ENCODE measurements at regions not wholly inside any gene's neighbourhood (a gene's known extent, or its start where the extent isn't known, plus 50 kb on each side); places are given as distances from the start of the nearest gene placed in this dataset.

GRCh38 chr2:193845604-193846003 is 1650.9 kb upstream of the TMEFF2 start:
- ChIA-PET CTCF (ENCODE audit: low intra/inter-chr PET ratio, low total read pairs) (no interaction called here), POLR2A (no interaction called here)
- H3K4me2 ChIP-seq (ENCODE audit: low read depth, low read length): no peak overlapping the region
- H3K9me3 ChIP-seq (ENCODE audit: low read length): no peaks in the 10 kb centered on the region
- no peaks in the 10 kb centered on the region for H3K27me3 ChIP-seq (ENCODE audit: control insufficient read depth in 1 of 2, insufficient read depth in 2 of 2, low read length in 2 of 2)
- no peaks in the 10 kb centered on the region for H3K36me3 ChIP-seq (replicated peaks in 1 of 2; ENCODE audit: control insufficient read depth in 1 of 2, insufficient read depth in 2 of 2, low read length in 2 of 2)
- no peaks in the 10 kb centered on the region for H4K20me1 ChIP-seq (ENCODE audit: insufficient read depth, low read length)
- H3K27ac ChIP-seq (ENCODE audit: extremely low read length, insufficient read depth, low read length): no peak overlapping the region
- H3K79me2 ChIP-seq (ENCODE audit: insufficient read depth, low read length): no peaks in the 10 kb centered on the region
- ATAC-seq (no peak), DNase-seq (ENCODE audit: low spot score) (no peak), FAIRE-seq (no peak)
- H3K4me3 ChIP-seq (replicated peaks in 1 of 3; ENCODE audit: insufficient read depth in 1 of 3, low read depth in 2 of 3, low read length in 3 of 3): no peak overlapping the region
- no peak overlapping the region for H3K9ac ChIP-seq (ENCODE audit: insufficient read depth, low read depth, low read length)
- no TSS peak for BruUV-seq (replicated peaks)
- intact Hi-C loops (cut with micrococcal nuclease; ENCODE audit: unreplicated experiment) (no loop called here), in situ Hi-C loops (cut with HindIII; ENCODE audit: extremely low pct_ligation_motif_present, low pct_unique_long_range_greater_than_20kb) (no loop called here)
- 0% methylated on average over 1 of the region's 1 CpG for WGBS (ENCODE audit: low lambda C conversion rate)
- no peaks in the 10 kb centered on the region for H3K4me1 ChIP-seq (ENCODE audit: insufficient read depth, low read length)
- TF ChIP-seq NFE2L2 (IDR thresholded peaks at IDR 0.05; ENCODE audit: low read length) (peak; percentile 89), MAFK (conservative IDR thresholded peaks at IDR 0.05 in 1 of 2, IDR thresholded peaks at IDR 0.05 in 1 of 2; ENCODE audit: low read length in 2 of 2) (peak; percentile 86 to 92), MAFF (IDR thresholded peaks at IDR 0.05; ENCODE audit: low read depth, low read length) (peak; percentile 80), HNRNPLL (IDR thresholded peaks at IDR 0.05; ENCODE audit: low read depth, low read length, poor library complexity, severe bottlenecking) (no peak), NFE2 (CRISPR knock-in tag; IDR thresholded peaks at IDR 0.05) (peak; percentile 67; the same call in 1 of the 2 replicates)
- no peak overlapping the region for H2AFZ ChIP-seq (ENCODE audit: low read length)

DNA sequence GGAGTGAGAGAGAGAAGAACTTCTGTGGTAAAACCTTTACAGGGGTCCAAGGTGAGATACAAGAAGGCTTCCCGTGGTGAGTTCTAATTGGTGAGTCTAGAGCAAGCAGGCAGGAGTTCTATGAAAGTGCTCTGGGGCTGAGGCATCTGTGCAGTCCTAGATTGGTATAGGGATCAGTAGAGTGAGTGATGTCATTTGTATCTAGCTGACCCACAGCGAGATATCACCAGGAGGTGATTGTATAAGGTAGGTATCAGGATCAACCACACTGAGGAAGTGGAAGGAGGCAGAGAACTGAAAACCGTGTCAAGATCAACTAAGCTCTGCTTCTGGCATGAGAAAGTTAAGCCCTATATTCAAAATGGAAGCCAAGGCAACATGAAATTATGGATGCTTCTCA is 1648.9 kb upstream of the TMEFF2 start:
- no peaks in the 10 kb centered on the region for H3K4me1 ChIP-seq (ENCODE audit: insufficient read depth, low read length)
- no peaks in the 10 kb centered on the region for H3K9me3 ChIP-seq (ENCODE audit: low read length)
- H3K27ac ChIP-seq (ENCODE audit: extremely low read length, insufficient read depth, low read length): no peak overlapping the region
- no TSS peak for BruUV-seq (replicated peaks)
- ChIA-PET POLR2A (no interaction called here), CTCF (ENCODE audit: low intra/inter-chr PET ratio, low total read pairs) (no interaction called here)
- H3K9ac ChIP-seq (ENCODE audit: insufficient read depth, low read depth, low read length): no peak overlapping the region
- no peak for FAIRE-seq
- H3K4me2 ChIP-seq (ENCODE audit: low read depth, low read length): no peak overlapping the region
- ATAC-seq: no peak
- H3K36me3 ChIP-seq (replicated peaks in 1 of 2; ENCODE audit: control insufficient read depth in 1 of 2, insufficient read depth in 2 of 2, low read length in 2 of 2): no peaks in the 10 kb centered on the region
- H3K4me3 ChIP-seq (replicated peaks in 1 of 3; ENCODE audit: insufficient read depth in 1 of 3, low read depth in 2 of 3, low read length in 3 of 3): no peak overlapping the region
- H2AFZ ChIP-seq (ENCODE audit: low read length): no peak overlapping the region
- DNase-seq (ENCODE audit: low spot score): no peak
- no peaks in the 10 kb centered on the region for H4K20me1 ChIP-seq (ENCODE audit: insufficient read depth, low read length)
- H3K27me3 ChIP-seq (ENCODE audit: control insufficient read depth in 1 of 2, insufficient read depth in 2 of 2, low read length in 2 of 2): no peaks in the 10 kb centered on the region
- 0% methylated on average over 3 of the region's 3 CpGs for WGBS (ENCODE audit: low lambda C conversion rate)
- intact Hi-C loops (cut with micrococcal nuclease; ENCODE audit: unreplicated experiment): no loop called here
- H3K79me2 ChIP-seq (ENCODE audit: insufficient read depth, low read length): no peaks in the 10 kb centered on the region
- in situ Hi-C loops (cut with HindIII; ENCODE audit: extremely low pct_ligation_motif_present, low pct_unique_long_range_greater_than_20kb): no loop called here
- no peak for TF ChIP-seq AHR (CRISPR knock-in tag; IDR thresholded peaks at IDR 0.05)
- no peak for TF ChIP-seq CTCF (CRISPR knock-in tag; IDR thresholded peaks at IDR 0.05)
- TF ChIP-seq ZNF234 (CRISPR knock-in tag; conservative IDR thresholded peaks at IDR 0.05): no peak
- no peak for TF ChIP-seq AKAP8 (CRISPR knock-in tag; IDR thresholded peaks at IDR 0.05)
- no peak for TF ChIP-seq ZSCAN20 (CRISPR knock-in tag; IDR thresholded peaks at IDR 0.05; ENCODE audit: borderline replicate concordance)
- no peak for TF ChIP-seq CBX2 (IDR thresholded peaks at IDR 0.05; ENCODE audit: low read depth, low read length)
- TF ChIP-seq CBX2 (CRISPR knock-in tag; IDR thresholded peaks at IDR 0.05; ENCODE audit: low read depth): no peak
- TF ChIP-seq ZNF275 (CRISPR knock-in tag; IDR thresholded peaks at IDR 0.05; ENCODE audit: borderline replicate concordance): no peak
- no peak for TF ChIP-seq ADNP (CRISPR knock-in tag; IDR thresholded peaks at IDR 0.05)
- no peak for TF ChIP-seq TBP (CRISPR knock-in tag; IDR thresholded peaks at IDR 0.05)
- no peak for TF ChIP-seq ZNF567 (CRISPR knock-in tag; IDR thresholded peaks at IDR 0.05; ENCODE audit: borderline replicate concordance)
- TF ChIP-seq ZC3H4 (CRISPR knock-in tag; IDR thresholded peaks at IDR 0.05; ENCODE audit: borderline replicate concordance): no peak
- TF ChIP-seq ZNF446 (CRISPR knock-in tag; IDR thresholded peaks at IDR 0.05): no peak
- no peak for TF ChIP-seq XBP1 (CRISPR knock-in tag; IDR thresholded peaks at IDR 0.05)
